SK-N-SH treated with all-trans-retinoic acid at 6 μM for 48 hours (cell line): ENCODE measurements at regions not wholly inside any gene's neighbourhood (a gene's known extent, or its start where the extent isn't known, plus 50 kb on each side); places are given as distances from the start of the nearest gene placed in this dataset.
"Not testable (repeated sequence)": the region's sequence is repeated elsewhere in the genome, so short reads cannot be mapped to it uniquely, and the experiment has no call there.

ENCODE experiments used
- ATAC-seq: fragments of 200-7000 bp; cut with Tn5 transposase; 3 replicates; pipeline ENCODE4 v1.9.1; 2020; ENCODE audit warnings: mild to moderate bottlenecking, moderate library complexity
- ARNTL ChIP-seq: fragments of 450-650 bp; formaldehyde crosslinking; IDR thresholded peaks from 2 replicates; pipeline ENCODE4 v1.5.0; 2020; ENCODE audit warnings: low read depth, mild to moderate bottlenecking, moderate library complexity, borderline replicate concordance
- BACH2 ChIP-seq: fragments of 250-450 bp; sonication (Bioruptor Pico); IDR thresholded peaks from 2 replicates; pipeline ENCODE4 v1.9.0; 2021; ENCODE audit warnings: mild to moderate bottlenecking, borderline replicate concordance
- CREB5 ChIP-seq: fragments of 250-450 bp; sonication (Bioruptor Pico); IDR thresholded peaks from 2 replicates; pipeline ENCODE4 v1.5.1; 2020; ENCODE audit warnings: low read depth, mild to moderate bottlenecking, moderate library complexity
- CSDC2 ChIP-seq: fragments of 250-450 bp; sonication (Bioruptor Pico); IDR thresholded peaks from 2 replicates; pipeline ENCODE4 v1.5.0; 2020; ENCODE audit warnings: mild to moderate bottlenecking, moderate library complexity
- ESRRG ChIP-seq: fragments of 250-450 bp; sonication (Bioruptor Pico); IDR thresholded peaks from 2 replicates; pipeline ENCODE4 v1.6.1; 2021; ENCODE audit warnings: mild to moderate bottlenecking
- GLIS3 ChIP-seq: fragments of 250-450 bp; sonication (Bioruptor Pico); IDR thresholded peaks from 2 replicates; pipeline ENCODE4 v1.5.0; 2020; ENCODE audit warnings: mild to moderate bottlenecking, moderate library complexity
- ISL1 ChIP-seq: fragments of 250-450 bp; sonication (Bioruptor Pico); IDR thresholded peaks from 2 replicates; pipeline ENCODE4 v2.1.2; 2022; ENCODE audit warnings: mild to moderate bottlenecking, moderate library complexity
- OSR1 ChIP-seq: fragments of 250-450 bp; sonication (Bioruptor Pico); IDR thresholded peaks from 2 replicates; pipeline ENCODE4 v1.8.0; 2022; ENCODE audit warnings: moderate library complexity, mild to moderate bottlenecking, inconsistent platforms
- POU6F1 ChIP-seq: fragments of 250-450 bp; sonication (Bioruptor Pico); IDR thresholded peaks from 2 replicates; pipeline ENCODE4 v1.8.0; 2021; ENCODE audit warnings: low read depth, mild to moderate bottlenecking, moderate library complexity, borderline replicate concordance
- PPARA ChIP-seq: fragments of 250-450 bp; sonication (Bioruptor Pico); IDR thresholded peaks from 2 replicates; pipeline ENCODE4 v1.5.0; 2020; ENCODE audit warnings: mild to moderate bottlenecking, borderline replicate concordance
- RARB ChIP-seq: fragments of 250-450 bp; sonication (Bioruptor Pico); IDR thresholded peaks from 2 replicates; pipeline ENCODE4 v1.8.0; 2021; ENCODE audit warnings: mild to moderate bottlenecking, moderate library complexity
- SNAI2 ChIP-seq: fragments of 250-450 bp; sonication (Bioruptor Pico); IDR thresholded peaks from 2 replicates; pipeline ENCODE4 v1.5.0; 2020; ENCODE audit warnings: mild to moderate bottlenecking, moderate library complexity
- TCF4 ChIP-seq: fragments of 250-450 bp; sonication (Bioruptor Pico); IDR thresholded peaks from 2 replicates; pipeline ENCODE4 v1.8.0; 2021; ENCODE audit warnings: mild to moderate bottlenecking, moderate library complexity, borderline replicate concordance
- TOX ChIP-seq: fragments of 250-450 bp; sonication (Bioruptor Pico); IDR thresholded peaks from 2 replicates; pipeline ENCODE4 v1.8.0; 2021; ENCODE audit warnings: mild to moderate bottlenecking, moderate library complexity, borderline replicate concordance
- TSHZ2 ChIP-seq: fragments of 250-450 bp; sonication (Bioruptor Pico); IDR thresholded peaks from 2 replicates; pipeline ENCODE4 v1.5.0; 2020; ENCODE audit warnings: mild to moderate bottlenecking, moderate library complexity
- ZC3H10 ChIP-seq: fragments of 250-450 bp; sonication (Bioruptor Pico); IDR thresholded peaks from 2 replicates; pipeline ENCODE4 v1.5.1; 2021; ENCODE audit warnings: mild to moderate bottlenecking, moderate library complexity
- ZFP3 ChIP-seq: fragments of 250-450 bp; sonication (Bioruptor Pico); IDR thresholded peaks from 2 replicates; pipeline ENCODE4 v1.5.0; 2020; ENCODE audit warnings: mild to moderate bottlenecking, moderate library complexity
- ZFP30 ChIP-seq: fragments of 450-650 bp; formaldehyde crosslinking; IDR thresholded peaks from 2 replicates; pipeline ENCODE4 v1.5.0; 2022; ENCODE audit warnings: mild to moderate bottlenecking, moderate library complexity
- ZNF565 ChIP-seq: fragments of 450-650 bp; formaldehyde crosslinking; conservative IDR thresholded peaks from 2 replicates; pipeline ENCODE4 v1.5.0; 2020; ENCODE audit warnings: low read depth, mild to moderate bottlenecking, moderate library complexity
- ZNF70 ChIP-seq: fragments of 450-650 bp; formaldehyde crosslinking; IDR thresholded peaks from 2 replicates; pipeline ENCODE4 v1.5.0; 2020; ENCODE audit warnings: mild to moderate bottlenecking, moderate library complexity
- ZNF8 ChIP-seq: fragments of 450-650 bp; formaldehyde crosslinking; IDR thresholded peaks from 2 replicates; pipeline ENCODE4 v1.5.0; 2020; ENCODE audit warnings: mild to moderate bottlenecking, moderate library complexity
- TF ChIP-seq, protein P1 (sequence below): fragments of 250-450 bp; sonication (Bioruptor Pico); IDR thresholded peaks from 2 replicates; pipeline ENCODE4 v1.8.0; 2020; ENCODE audit warnings: mild to moderate bottlenecking, moderate library complexity, borderline replicate concordance
- TF ChIP-seq, protein P2 (sequence below): fragments of 250-450 bp; sonication (Bioruptor Pico); IDR thresholded peaks from 2 replicates; pipeline ENCODE4 v1.5.1; 2021; ENCODE audit warnings: mild to moderate bottlenecking, moderate library complexity

DNA sequence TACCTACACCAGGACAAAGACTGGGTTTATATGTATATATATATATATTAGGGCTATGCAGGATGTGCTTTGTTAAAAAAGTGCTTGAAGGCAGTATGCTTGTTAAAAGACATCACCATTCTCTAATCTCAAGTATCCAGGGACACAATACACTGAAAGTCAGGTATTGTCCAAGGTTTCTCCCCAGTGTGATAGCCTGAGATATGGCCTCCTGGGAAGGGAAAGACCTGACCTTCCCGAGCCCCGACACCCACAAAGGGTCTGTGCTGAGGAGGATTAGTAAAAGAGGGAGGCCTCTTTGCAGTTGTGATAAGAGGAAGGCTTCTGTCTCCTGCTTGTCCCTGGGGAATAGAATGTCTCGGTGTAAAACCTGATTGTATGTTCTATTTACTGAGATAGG, 156.9 kb downstream of the GPX5 start:
- TF ChIP-seq CREB5 (CRISPR knock-in tag) (no peak), POU6F1 (CRISPR knock-in tag) (no peak), ZFP30 (CRISPR knock-in tag) (no peak), PPARA (no peak), ZNF70 (CRISPR knock-in tag) (no peak), TOX (CRISPR knock-in tag) (no peak), TCF4 (CRISPR knock-in tag) (no peak), ZFP3 (CRISPR knock-in tag) (no peak), OSR1 (CRISPR knock-in tag) (no peak), ZNF8 (CRISPR knock-in tag) (no peak), ESRRG (CRISPR knock-in tag) (no peak), RARB (CRISPR knock-in tag) (no peak), SNAI2 (no peak), ZC3H10 (no peak), GLIS3 (no peak), ZNF565 (CRISPR knock-in tag) (no peak), ISL1 (CRISPR knock-in tag) (no peak), CSDC2 (CRISPR knock-in tag) (no peak)
- TF ChIP-seq, protein P1, sequence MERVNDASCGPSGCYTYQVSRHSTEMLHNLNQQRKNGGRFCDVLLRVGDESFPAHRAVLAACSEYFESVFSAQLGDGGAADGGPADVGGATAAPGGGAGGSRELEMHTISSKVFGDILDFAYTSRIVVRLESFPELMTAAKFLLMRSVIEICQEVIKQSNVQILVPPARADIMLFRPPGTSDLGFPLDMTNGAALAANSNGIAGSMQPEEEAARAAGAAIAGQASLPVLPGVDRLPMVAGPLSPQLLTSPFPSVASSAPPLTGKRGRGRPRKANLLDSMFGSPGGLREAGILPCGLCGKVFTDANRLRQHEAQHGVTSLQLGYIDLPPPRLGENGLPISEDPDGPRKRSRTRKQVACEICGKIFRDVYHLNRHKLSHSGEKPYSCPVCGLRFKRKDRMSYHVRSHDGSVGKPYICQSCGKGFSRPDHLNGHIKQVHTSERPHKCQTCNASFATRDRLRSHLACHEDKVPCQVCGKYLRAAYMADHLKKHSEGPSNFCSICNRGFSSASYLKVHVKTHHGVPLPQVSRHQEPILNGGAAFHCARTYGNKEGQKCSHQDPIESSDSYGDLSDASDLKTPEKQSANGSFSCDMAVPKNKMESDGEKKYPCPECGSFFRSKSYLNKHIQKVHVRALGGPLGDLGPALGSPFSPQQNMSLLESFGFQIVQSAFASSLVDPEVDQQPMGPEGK = no peak
- TF ChIP-seq, protein P2, sequence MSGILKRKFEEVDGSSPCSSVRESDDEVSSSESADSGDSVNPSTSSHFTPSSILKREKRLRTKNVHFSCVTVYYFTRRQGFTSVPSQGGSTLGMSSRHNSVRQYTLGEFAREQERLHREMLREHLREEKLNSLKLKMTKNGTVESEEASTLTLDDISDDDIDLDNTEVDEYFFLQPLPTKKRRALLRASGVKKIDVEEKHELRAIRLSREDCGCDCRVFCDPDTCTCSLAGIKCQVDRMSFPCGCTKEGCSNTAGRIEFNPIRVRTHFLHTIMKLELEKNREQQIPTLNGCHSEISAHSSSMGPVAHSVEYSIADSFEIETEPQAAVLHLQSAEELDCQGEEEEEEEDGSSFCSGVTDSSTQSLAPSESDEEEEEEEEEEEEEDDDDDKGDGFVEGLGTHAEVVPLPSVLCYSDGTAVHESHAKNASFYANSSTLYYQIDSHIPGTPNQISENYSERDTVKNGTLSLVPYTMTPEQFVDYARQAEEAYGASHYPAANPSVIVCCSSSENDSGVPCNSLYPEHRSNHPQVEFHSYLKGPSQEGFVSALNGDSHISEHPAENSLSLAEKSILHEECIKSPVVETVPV (CRISPR knock-in tag) = no peak
- ATAC-seq = no peak

- not testable (repeated sequence) for ATAC-seq
These were observed 157.4 kb downstream of the GPX5 start for GRCh38 chr6:28682956-28683685.

DNA sequence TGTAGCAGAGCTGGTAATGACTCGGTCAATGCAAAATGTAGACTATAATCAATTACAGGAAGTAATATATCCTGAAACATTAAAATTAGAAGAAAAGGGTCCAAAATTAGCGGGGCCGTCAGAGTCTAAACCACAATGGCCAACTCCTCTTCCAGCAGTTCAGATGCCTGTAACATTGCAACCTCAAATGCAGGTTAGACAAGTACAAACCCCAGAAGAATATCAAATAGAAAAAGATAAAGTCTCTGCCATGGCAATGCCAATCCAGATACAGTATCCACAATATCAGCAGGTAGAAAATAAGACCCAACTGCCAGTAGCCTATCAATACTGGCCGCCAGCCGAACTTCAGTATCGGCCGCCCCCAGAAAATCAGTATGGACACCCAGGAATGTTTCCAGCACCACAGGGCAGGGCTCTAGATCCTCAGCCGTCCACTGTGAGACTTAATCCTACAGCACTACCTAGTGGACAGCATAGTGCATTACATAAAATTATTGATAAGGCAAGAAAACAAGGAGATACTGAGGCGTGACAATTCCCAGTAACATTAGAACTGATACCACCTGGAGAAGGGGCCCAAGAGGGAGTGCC, 158.4 kb downstream of the GPX5 start:
- TF ChIP-seq GLIS3 = no peak
- no peak for TF ChIP-seq TSHZ2 (CRISPR knock-in tag)
- TF ChIP-seq ZNF8 (CRISPR knock-in tag) = no peak
- TF ChIP-seq SNAI2 = no peak
- TF ChIP-seq ZFP3 (CRISPR knock-in tag) = no peak
- TF ChIP-seq CREB5 (CRISPR knock-in tag) = no peak
- no peak for TF ChIP-seq ARNTL (CRISPR knock-in tag)
- no peak for TF ChIP-seq PPARA
- no peak for TF ChIP-seq BACH2 (CRISPR knock-in tag)
- no peak for TF ChIP-seq CSDC2 (CRISPR knock-in tag)
- no peak for TF ChIP-seq ZNF565 (CRISPR knock-in tag)
- TF ChIP-seq, protein P2 (CRISPR knock-in tag) = no peak
- no peak for TF ChIP-seq ZNF70 (CRISPR knock-in tag)
- peak; percentile 88 for ATAC-seq

DNA sequence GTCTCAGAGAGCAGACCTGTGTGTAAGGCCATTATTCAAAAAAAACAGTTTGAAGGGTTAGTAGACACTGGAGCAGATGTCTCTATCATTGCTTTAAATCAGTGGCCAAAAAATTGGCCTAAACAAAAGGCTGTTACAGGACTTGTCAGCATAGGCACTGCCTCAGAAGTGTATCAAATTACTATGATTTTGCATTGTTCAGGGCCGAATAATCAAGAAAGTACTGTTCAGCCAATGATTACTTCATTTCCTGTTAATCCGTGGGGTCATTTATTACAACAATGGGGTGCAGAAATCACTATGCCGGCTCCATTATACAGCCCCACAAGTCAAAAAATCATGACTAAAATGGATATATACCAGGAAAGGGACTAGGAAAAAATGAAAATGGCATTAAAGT, 160.3 kb downstream of the GPX5 start:
- ATAC-seq = not testable (repeated sequence)

GRCh38 chr6:28686446-28687027, 160.9 kb downstream of the GPX5 start:
- not testable (repeated sequence) for ATAC-seq
